IPS-18a (cell line): ENCODE measurements at regions not wholly inside any gene's neighbourhood (a gene's known extent, or its start where the extent isn't known, plus 50 kb on each side); places are given as distances from the start of the nearest gene placed in this dataset.
"Not testable (repeated sequence)": the region's sequence is repeated elsewhere in the genome, so short reads cannot be mapped to it uniquely, and the experiment has no call there.

ENCODE experiments used
- H3K27ac ChIP-seq: one replicate; pipeline ENCODE4 v1.5.1; 2013; ENCODE audit warnings: low read length
- H3K27me3 ChIP-seq: one replicate; pipeline ENCODE4 v1.6.1; 2013; ENCODE audit warnings: mild to moderate bottlenecking, low read length; ENCODE audit not compliant: control insufficient read depth, insufficient read depth
- H3K36me3 ChIP-seq: one replicate; pipeline ENCODE4 v1.6.1; 2013; ENCODE audit warnings: low read depth, low read length; ENCODE audit not compliant: control insufficient read depth
- H3K4me1 ChIP-seq: one replicate; pipeline ENCODE4 v1.6.1; 2013; ENCODE audit warnings: low read depth, low read length; ENCODE audit not compliant: control insufficient read depth
- H3K4me3 ChIP-seq: one replicate; pipeline ENCODE4 v1.5.1; 2013; ENCODE audit warnings: low read length
- H3K9ac ChIP-seq: one replicate; pipeline ENCODE4 v1.6.1; 2013; ENCODE audit warnings: mild to moderate bottlenecking, low read length, moderate library complexity
- H3K9me3 ChIP-seq: one replicate; pipeline ENCODE4 v1.6.1; 2013; ENCODE audit warnings: low read depth, low read length; ENCODE audit not compliant: control insufficient read depth

DNA sequence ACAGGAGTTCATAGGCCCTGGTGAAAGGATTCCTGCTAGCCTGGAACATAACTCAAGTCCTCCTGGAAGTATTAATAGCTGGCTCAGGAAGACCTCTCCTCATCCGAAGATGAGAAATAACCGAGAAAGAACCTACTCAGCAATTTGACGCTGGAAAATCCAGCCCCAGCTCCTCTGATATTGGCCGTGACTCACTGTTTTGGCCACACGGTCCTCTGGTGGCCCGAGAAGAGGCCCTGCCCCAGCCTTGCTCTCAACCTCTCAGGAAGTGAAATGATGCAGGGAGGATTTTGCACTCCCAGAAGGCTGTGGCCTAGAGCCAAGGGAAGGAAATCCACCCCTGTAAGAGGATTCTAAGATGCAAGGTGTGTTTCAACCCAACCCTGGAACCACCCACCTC is 121.6 kb downstream of the MTPAP start:
- H3K27ac ChIP-seq = no peak overlapping the region
- H3K4me1 ChIP-seq = no peaks in the 10 kb centered on the region
- H3K9ac ChIP-seq = no peak overlapping the region
- no peaks in the 10 kb centered on the region for H3K36me3 ChIP-seq
- no peaks in the 10 kb centered on the region for H3K9me3 ChIP-seq
- no peak overlapping the region for H3K4me3 ChIP-seq
- no peaks in the 10 kb centered on the region for H3K27me3 ChIP-seq

DNA sequence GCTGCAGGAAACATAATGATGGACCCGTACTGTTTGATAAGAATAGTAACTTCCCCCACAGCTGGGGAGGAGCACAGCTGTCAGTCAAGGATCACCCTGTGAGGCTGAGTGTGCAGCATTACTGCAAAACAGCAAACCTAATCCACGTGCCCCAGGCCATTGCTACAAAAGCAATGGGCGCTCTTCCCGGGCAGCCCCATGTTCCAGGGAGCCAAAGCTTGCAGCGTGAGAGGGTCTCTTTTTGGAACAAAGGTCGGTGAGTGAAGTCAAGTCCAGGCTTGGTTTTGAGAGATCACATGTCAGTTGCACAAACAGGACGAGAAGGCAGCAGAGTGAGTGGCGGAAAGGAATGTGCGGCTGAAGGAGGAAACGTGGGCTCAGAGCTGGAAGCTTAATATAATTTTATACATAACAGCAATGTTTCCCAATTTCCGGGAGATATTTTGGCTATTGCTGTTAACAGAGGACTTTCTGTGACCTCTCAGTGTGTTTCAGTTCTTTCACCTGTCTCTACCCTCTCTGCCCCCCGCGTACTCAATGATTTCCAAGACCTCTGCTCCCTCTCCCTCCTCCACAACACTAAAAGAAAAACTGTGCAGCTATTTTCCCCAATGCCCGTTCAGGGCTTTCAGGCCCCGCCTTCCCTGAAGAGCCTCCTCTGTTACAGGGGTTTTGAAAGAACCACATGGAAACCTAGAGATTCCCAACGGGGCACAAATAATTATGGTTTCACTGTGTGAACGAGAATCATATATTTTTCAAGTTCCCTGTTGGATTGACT is 128.9 kb downstream of the MTPAP start:
- Histone ChIP-seq H3K4me3 (no peak overlapping the region), H3K27ac (no peak overlapping the region)

DNA sequence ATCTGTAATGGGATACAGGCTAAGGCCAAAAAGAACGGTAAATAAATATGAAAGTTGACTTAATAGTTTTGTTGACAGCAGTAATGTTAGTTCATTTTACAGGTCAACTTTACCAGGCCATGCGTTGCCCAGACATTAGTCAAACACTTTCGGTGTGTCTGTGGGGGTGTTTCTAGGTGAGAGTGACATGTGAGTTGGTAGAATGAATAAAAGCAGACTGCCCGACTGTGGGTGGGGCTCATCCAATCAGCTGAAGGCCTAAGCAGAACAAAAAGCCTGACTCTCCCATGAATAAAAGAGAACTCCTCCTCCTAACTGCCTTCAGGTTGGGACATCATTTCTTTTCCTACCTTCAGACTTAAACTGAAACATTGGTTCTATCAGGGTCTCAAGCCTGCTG is 132.3 kb downstream of the MTPAP start:
- H3K4me1 ChIP-seq = peaks cover 4% of the 10 kb centered on the region
- no peaks in the 10 kb centered on the region for H3K9me3 ChIP-seq

More for the DNA sequence above, 128.9 kb downstream of the MTPAP start:
- no peak overlapping the region for H3K9ac ChIP-seq
- no peaks in the 10 kb centered on the region for H3K9me3 ChIP-seq
- H3K36me3 ChIP-seq = no peaks in the 10 kb centered on the region
- peaks cover 4% of the 10 kb centered on the region for H3K4me1 ChIP-seq
- no peaks in the 10 kb centered on the region for H3K27me3 ChIP-seq

DNA sequence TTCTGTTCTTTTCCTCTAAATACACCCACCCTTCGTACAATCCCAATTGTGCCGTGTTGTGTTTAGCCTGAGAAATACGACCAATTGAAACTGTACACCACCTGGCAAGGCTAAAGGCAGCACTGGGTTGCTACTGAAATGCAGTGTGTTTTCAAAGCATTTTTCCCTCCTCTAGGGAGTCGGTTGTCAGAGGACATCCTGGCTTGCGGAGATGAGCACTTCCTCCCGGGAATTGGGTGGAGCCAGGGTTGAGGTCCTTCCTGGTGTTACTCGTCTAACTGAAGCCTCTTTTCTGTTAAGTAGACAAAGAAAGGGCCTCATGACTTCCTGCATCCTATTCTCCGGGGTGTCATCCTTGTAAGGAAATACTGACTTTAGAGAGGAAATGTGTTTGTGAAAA is 133.5 kb downstream of the MTPAP start:
- Histone ChIP-seq H3K9me3 (no peaks in the 10 kb centered on the region), H3K4me3 (no peak overlapping the region), H3K36me3 (no peaks in the 10 kb centered on the region), H3K27me3 (no peaks in the 10 kb centered on the region), H3K9ac (no peak overlapping the region), H3K27ac (no peak overlapping the region), H3K4me1 (no peaks in the 10 kb centered on the region)

More for the DNA sequence above, 132.3 kb downstream of the MTPAP start:
- no peak overlapping the region for H3K27ac ChIP-seq
- no peaks in the 10 kb centered on the region for H3K27me3 ChIP-seq
- no peak overlapping the region for H3K9ac ChIP-seq
- no peaks in the 10 kb centered on the region for H3K36me3 ChIP-seq
- no peak overlapping the region for H3K4me3 ChIP-seq

- no peaks in the 10 kb centered on the region for H3K36me3 ChIP-seq
- H3K9me3 ChIP-seq = no peaks in the 10 kb centered on the region
- no peaks in the 10 kb centered on the region for H3K4me1 ChIP-seq
- H3K9ac ChIP-seq = no peak overlapping the region
- no peak overlapping the region for H3K27ac ChIP-seq
- H3K4me3 ChIP-seq = no peak overlapping the region
- no peaks in the 10 kb centered on the region for H3K27me3 ChIP-seq
Measured at GRCh38 chr10:30215141-30215540, 133.9 kb downstream of the MTPAP start.

GRCh38 chr10:30210296-30210695 is 138.8 kb downstream of the MTPAP start:
- Histone ChIP-seq H3K4me3 (no peak overlapping the region), H3K27me3 (no peaks in the 10 kb centered on the region), H3K27ac (no peak overlapping the region), H3K9ac (no peak overlapping the region), H3K36me3 (no peaks in the 10 kb centered on the region), H3K4me1 (no peaks in the 10 kb centered on the region), H3K9me3 (no peaks in the 10 kb centered on the region)

- Histone ChIP-seq H3K36me3 (no peaks in the 10 kb centered on the region), H3K27ac (no peak overlapping the region), H3K4me3 (no peak overlapping the region), H3K4me1 (no peaks in the 10 kb centered on the region), H3K9me3 (no peaks in the 10 kb centered on the region), H3K9ac (no peak overlapping the region), H3K27me3 (no peaks in the 10 kb centered on the region)
Measured at GRCh38 chr10:30208330-30208729, 140.7 kb downstream of the MTPAP start.

DNA sequence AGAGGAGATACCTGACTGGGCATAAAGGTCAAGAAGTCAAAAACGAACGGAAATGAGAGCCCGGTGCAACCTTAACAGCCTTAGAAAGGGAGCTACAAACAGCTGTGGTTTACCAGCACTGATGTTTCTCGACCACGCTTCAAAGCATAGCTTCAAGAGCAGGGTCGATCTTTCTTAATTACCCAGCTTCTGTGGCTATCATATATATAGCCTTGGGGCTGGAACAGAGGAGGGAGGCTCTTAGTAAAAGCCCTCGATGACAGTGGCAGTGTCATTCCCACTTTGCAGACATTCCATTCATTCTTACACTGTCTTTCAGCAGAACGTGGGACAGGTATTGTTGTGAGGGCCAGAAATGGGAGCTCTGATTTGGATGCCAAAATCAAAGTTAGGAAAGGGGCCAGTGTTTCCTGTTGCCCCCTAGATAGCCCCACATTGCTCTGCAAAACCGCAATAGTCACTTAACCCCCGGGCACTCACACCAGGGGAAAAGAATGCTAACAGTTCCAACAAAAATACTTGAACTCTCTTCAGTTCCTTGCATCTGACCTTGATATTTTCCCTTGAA is 141.5 kb downstream of the MTPAP start:
- H3K9me3 ChIP-seq = no peaks in the 10 kb centered on the region
- H3K27me3 ChIP-seq = no peaks in the 10 kb centered on the region
- no peaks in the 10 kb centered on the region for H3K36me3 ChIP-seq
- no peak overlapping the region for H3K4me3 ChIP-seq
- H3K9ac ChIP-seq = no peak overlapping the region
- H3K4me1 ChIP-seq = no peaks in the 10 kb centered on the region
- no peak overlapping the region for H3K27ac ChIP-seq

DNA sequence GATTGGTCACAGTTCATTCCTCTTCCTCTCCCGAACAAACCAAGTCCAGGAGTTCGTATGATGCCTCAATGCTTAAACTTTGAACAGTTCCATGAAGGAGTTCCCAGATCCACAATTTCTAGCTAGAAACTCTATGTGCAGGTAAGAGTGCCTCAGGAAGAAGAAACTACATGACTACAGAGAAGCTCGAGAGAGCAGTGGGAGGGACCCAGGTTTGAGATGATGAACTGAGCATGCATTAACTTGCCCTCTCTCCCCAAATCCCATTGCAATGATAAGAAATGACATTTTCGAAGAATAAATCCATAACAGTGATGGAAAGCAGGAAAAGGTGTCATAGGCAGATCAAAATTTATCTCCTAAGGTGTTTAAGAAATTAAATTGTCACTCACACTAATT is 140.6 kb upstream of the JCAD start:
- H3K4me1 ChIP-seq = no peaks in the 10 kb centered on the region
- H3K27me3 ChIP-seq = no peaks in the 10 kb centered on the region
- no peaks in the 10 kb centered on the region for H3K36me3 ChIP-seq
- no peak overlapping the region for H3K27ac ChIP-seq
- H3K9ac ChIP-seq = no peak overlapping the region
- no peaks in the 10 kb centered on the region for H3K9me3 ChIP-seq
- H3K4me3 ChIP-seq = no peak overlapping the region

- Histone ChIP-seq H3K4me1 (no peaks in the 10 kb centered on the region), H3K9ac (no peak overlapping the region), H3K4me3 (no peak overlapping the region), H3K9me3 (no peaks in the 10 kb centered on the region), H3K27me3 (no peaks in the 10 kb centered on the region), H3K27ac (no peak overlapping the region), H3K36me3 (no peaks in the 10 kb centered on the region)
Measured at GRCh38 chr10:30199376-30200016, 140.1 kb upstream of the JCAD start.

DNA sequence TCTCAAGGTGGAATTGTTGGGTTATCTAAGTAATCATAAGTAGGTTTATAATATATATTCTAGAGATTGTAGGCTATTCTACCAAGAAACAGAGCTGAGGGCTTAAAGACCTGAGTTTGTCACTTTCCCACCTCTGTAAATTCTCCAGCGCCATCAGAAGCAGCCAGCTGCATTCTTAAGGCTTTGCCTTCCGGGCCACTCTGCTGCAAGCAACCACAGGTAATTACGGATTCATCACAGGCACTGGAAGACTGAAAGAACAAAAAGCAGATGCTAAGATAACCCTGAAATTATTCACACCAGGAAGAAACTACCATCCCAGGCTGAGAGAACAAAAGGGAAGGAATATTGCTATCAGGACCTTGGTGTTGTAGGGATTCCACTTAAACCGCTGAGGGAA is 137.8 kb upstream of the JCAD start:
- Histone ChIP-seq H3K27ac (no peak overlapping the region), H3K9ac (no peak overlapping the region), H3K4me3 (no peak overlapping the region), H3K9me3 (no peaks in the 10 kb centered on the region), H3K27me3 (no peaks in the 10 kb centered on the region), H3K4me1 (no peaks in the 10 kb centered on the region), H3K36me3 (no peaks in the 10 kb centered on the region)

- not testable (repeated sequence) for H3K4me3 ChIP-seq, H3K9ac ChIP-seq, H3K4me1 ChIP-seq, H3K27me3 ChIP-seq, H3K36me3 ChIP-seq, H3K27ac ChIP-seq, H3K9me3 ChIP-seq
Measured at GRCh38 chr10:30196559-30196958, 137.2 kb upstream of the JCAD start.
